IMR-90 (cell line): ENCODE measurements at regions not wholly inside any gene's neighbourhood (a gene's known extent, or its start where the extent isn't known, plus 50 kb on each side); places are given as distances from the start of the nearest gene placed in this dataset.

ENCODE experiments used
- CTCF ChIP-seq: conservative IDR thresholded peaks from 2 replicates; pipeline ENCODE4 v1.5.1; 2012; ENCODE audit warnings: mild to moderate bottlenecking, low read depth, low read length, improper control_type of control experiment
- POLR2A ChIP-seq: IDR thresholded peaks from 2 replicates; pipeline ENCODE4 v1.6.1; 2012; ENCODE audit warnings: mild to moderate bottlenecking, low read depth, low read length
- SMC3 ChIP-seq: fragments of 150-350 bp; IDR thresholded peaks from 2 replicates; pipeline ENCODE4 v1.6.1; 2016; ENCODE audit warnings: low read depth, mild to moderate bottlenecking, antibody characterized with exemption, low read length, moderate library complexity

- TF ChIP-seq CTCF (no peak), POLR2A (no peak), SMC3 (no peak)
Measured at GRCh38 chr2:64350996-64351395, 103.0 kb upstream of the LGALSL start.
